COLO668 (cell line): ENCODE measurements at regions not wholly inside any gene's neighbourhood (a gene's known extent, or its start where the extent isn't known, plus 50 kb on each side); places are given as distances from the start of the nearest gene placed in this dataset.
"Not testable (repeated sequence)": the region's sequence is repeated elsewhere in the genome, so short reads cannot be mapped to it uniquely, and the experiment has no call there.

Experiments
- DNase-seq: peaks from one replicate; lab custom pipeline; 2025; ENCODE audit not compliant: unreplicated experiment; lab: John Stamatoyannopoulos, UW

DNA sequence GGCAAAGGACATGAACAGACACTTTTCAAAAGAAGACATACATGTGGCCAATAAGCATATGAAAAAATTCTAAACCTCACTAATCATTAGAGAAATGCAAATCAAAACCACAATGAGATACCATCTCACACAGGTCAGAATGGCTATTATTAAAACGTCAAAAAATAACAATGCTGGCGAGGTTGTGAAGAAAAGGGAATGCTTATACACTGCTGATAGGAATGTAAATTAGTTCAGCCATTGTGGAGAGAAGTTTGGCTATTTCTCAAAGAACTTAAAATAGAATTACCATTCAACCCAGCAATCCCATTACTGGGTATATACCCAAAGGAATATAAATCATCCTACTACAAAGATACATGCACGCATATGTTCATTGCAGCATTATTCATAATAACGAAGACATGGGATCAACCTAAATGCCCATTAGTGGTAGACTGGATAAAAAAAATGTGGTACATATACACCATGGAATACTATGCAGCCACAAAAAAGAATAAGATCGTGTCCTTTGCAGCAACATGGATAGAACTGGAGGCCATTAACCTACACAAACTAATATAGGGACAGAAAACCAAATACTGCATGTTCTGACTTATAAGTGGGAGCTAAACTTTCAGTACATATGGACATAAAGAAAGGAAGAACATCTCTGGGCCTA is 101.7 kb downstream of the KLF5 start:
- DNase-seq: not testable (repeated sequence)

DNA sequence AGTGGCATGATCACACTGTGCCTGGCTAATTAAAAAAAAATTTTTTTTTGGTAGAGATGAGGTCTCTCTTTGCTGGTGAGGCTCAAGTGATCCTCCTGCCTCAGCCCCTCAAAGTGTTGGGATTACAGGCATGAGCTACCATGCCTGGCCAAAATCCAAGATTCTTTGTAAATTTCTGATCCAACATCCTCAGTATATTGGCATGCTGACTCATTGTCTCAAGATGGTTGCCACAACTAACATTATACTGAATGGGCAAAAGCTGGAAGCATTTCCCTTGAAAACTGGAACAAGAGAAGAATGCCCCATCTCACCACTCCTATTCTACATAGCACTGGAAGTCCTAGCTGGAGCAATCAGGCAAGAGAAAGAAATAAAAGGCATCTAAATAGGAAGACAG is 100.0 kb downstream of the KLF5 start:
- DNase-seq: no peak

DNA sequence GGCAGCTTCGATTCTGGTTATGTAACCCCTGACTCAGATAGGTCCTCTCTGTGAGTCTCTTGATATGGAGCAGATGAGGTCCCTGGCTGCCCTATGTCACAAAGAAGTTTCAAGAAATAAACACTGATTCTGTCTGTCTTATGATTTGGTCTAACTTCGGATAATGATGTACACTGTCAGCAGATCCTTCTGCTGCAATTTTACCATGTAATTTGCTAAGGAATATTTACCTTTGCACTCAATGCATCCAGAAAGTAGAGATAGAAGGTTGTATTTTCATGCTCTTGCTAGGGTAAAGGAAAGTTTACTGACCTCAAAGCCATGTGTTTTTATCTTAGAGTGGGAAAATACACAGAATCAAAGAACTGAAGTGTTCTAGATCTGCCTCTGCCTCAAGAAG is 98.2 kb downstream of the KLF5 start:
- no peak for DNase-seq

DNA sequence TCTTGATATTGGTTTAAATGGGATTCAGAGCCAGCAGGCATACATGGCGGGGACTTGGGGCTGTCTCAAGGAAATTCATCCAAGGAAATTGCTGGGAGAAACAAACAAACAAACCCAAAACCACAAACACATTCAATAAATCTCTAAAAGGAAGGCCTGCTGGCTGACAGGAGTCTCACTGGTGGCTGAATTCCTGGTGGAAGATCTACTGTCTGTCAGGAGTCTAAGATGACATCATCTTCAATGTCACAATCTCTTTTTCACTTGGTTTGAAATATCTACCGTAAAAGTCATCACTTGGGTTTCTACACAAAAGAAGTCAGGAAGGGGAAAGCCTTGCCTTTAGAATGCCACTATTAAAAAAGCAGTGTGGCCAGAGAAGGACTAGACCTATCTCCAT is 87.9 kb downstream of the KLF5 start:
- DNase-seq: no peak

DNA sequence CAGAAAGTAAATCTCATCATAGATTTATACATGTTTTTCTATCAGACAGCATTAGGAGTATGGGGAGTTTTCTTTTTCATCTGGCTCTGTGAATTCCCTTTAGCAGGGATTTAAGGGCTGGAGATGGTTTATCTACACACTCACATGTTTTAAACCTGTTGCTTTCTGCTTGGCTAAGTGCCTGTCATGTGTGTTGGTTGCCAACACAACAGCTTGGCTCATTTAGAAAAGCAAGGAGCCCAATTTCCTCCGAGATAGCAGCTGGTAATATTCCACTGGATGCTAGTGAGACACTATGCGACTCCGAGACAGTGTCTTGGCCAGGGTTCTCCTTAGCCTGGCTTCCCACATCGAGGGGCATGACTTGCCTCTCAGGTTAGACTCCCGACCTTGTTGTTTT is 83.3 kb downstream of the KLF5 start:
- DNase-seq: peak; percentile 43

DNA sequence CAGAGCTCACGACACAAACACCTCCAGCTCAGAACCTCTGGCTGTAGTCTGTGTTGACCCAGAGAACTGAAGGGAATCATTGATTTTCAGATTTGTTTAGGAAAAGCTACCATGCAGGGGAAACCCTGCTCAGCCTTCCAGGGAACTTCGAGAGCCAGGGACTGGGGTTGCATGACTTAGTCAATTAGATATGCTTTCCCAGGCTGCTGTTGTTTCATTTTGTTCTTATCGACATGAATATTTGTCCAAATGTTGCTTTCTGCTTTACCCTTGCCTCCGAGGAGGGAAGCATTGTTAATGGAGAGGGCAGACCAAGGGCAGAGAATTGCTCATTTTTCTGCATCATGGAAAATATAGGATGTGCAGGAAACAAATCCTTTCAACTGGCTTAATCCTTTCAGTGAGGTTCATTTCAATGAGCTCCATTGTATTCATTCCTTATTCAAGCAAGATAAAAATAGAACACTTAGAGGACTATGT is 82.5 kb downstream of the KLF5 start:
- peak; percentile 39 for DNase-seq

DNA sequence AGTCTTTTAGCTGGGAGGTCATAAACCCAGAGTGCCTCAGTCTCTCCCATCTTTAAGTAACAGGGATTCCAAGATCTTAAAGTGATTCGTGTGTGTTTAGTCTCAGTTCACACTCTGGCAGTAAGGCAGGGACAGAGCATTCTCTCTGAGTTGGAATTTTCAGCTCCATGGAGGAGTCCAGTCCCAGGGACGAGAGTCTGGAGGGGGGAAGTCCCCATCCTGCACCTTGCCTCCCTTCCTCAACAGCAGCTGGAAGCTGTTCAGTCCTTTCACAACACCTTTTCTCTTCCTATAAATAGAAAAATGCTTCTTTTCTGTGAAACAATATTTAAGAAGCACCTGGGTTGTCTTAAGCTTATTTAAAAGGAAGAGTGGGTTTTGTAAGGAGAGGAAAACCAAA is 82.0 kb downstream of the KLF5 start:
- DNase-seq: no peak

DNA sequence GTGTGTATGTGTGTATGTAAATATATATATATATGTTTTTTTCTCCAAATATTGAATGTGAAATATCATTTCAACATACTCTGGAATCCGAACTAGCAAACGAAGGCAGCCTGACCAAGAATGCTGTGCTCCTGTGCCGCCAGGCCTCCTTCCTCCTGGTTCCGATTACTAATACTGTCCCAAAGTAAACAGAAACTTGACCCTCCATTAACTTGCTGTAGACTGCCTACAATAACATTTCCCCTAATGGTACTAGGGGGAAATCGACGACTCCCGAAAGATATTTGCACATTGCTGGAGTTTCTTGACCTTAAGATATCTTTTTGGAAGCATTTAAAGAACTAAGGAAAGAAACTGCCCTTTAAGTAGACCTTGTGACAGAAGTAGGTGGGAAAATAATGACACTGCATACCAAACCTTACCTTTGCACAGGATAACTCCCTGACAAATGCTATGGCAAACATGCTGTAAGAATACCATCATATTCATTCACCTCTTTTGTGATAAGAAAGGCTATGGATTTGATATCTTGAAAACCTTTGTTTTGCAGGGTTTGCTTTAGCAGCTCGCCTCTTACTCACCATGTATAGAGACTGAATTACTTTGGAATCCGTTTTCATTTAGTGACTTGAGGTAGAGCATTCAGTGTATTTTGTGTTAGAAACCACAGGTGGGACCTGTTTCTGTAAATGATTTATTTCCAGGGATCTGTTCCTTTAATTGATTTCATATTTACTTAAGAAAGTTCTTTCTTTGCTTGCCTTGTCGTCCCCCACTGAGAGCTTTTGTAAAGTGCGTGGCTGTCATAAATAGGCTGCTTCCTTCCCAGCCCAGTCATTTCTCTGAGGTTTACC is 80.1 kb downstream of the KLF5 start:
- peak; percentile 61 for DNase-seq

DNA sequence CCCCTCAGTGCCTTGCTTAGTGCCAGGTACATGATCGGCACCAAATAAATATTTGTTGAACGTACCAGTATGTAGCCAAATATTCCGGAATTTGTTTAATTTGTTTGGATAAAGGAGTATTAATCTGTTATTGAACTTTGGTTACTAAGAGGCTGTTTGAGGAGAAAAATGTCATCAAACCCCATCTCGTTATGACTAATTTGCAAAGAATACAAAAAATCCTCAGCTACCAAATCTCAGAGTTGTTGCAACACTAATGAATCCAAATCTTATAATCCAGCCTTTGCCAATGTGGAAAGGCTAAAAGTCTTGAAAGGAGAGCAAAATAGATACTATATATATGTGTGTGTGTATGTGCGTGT is 79.5 kb downstream of the KLF5 start:
- DNase-seq: no peak

DNA sequence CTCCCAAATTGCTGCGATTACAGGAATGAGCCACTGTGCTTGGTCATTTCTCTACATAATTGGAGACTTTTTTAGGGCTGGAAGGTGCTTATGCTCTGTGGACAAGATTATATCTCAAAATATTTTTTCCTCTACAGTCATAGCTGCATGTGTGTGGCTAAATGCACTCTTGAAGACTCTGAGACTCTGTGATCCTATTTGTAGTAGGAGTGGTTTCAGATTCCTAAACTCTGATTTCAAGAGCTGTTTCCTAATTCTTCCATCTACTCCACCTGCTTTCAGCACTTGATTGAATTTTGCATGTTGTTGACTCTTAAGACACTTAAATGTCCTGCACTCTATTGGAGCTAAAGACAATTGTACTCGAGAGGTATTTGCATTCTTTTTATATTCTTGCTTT is 78.0 kb downstream of the KLF5 start:
- DNase-seq: no peak

DNA sequence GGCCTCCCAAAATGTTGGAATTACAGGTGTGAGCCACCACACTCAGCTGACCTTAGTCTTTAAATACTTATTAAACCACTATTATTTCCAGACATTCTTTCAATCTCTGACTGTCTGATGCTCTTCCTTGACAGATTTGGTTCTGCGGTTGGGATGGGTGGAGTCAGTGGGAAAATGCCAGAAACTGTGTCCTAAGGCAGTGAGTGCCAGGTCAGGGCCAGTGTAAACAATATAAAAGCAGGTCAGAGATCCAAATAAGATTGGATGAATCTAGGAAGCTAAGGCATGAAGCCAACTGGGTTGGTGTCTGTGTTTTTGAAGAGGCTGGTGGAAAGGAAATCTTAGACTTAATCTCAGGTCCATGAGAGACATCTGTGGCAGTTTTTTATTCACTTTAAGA is 74.7 kb downstream of the KLF5 start:
- no peak for DNase-seq

DNA sequence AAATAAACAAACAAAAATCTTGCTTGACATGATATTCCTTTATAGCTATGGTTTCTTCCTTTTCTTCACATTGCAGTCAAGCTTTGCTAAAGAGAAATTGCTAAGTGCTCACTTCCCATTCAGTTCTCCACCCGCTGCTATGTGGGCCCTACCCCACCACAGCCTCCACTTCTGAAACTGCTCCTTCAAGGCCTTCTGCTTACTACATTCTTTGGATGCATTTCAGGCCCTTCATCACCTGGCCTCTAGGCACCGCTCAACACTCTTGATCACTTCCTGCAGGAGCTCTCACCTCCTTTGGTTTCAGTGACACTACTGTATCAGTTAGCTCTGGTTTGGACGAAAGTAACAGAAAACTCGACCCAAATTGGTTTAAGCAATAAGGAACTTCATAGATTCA is 72.4 kb downstream of the KLF5 start:
- no peak for DNase-seq

DNA sequence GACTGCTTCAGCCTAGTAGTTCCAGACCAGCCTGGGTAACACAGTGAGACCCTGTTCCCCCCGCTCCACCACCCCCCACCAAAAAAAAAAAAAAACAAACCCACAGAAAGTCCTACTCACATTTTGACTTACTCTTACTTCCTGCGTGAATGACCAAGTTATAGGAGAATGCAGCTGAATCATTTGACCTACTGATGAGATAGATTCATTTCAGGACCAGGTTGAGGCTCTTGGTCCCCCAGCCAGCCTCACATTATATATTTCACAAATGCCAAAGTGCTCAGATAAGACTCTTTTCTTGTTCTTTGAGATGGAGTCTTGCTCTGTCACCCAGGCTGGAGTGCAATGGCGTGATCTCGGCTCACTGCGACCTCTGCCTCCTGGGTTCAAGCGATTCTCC is 70.2 kb downstream of the KLF5 start:
- DNase-seq: no peak
